Osteoblast (primary cell): ENCODE measurements at regions not wholly inside any gene's neighbourhood (a gene's known extent, or its start where the extent isn't known, plus 50 kb on each side); places are given as distances from the start of the nearest gene placed in this dataset.

Source experiments
- DNase-seq: peaks from one replicate; pipeline ENCODE4 v3.0.0; 2011; ENCODE audit warnings: low spot score, mixed read lengths; ENCODE audit not compliant: insufficient read length; ENCODE audit errors: missing footprints
- H2AFZ ChIP-seq: 2 replicates; pipeline ENCODE4 v1.6.0; 2011; ENCODE audit warnings: mild to moderate bottlenecking, low read length
- H3K27ac ChIP-seq: 2 replicates; pipeline ENCODE4 v1.5.1; 2011; ENCODE audit warnings: mild to moderate bottlenecking, low read depth, low read length, moderate library complexity
- H3K27me3 ChIP-seq: 2 replicates; pipeline ENCODE4 v1.6.0; 2012; ENCODE audit warnings: mild to moderate bottlenecking, control low read depth, inconsistent platforms, low read length, moderate library complexity; ENCODE audit not compliant: insufficient read depth
- H3K36me3 ChIP-seq: 2 replicates; pipeline ENCODE4 v1.5.1; 2011; ENCODE audit warnings: mild to moderate bottlenecking, low read length, control low read depth, moderate library complexity; ENCODE audit not compliant: insufficient read depth
- H3K4me1 ChIP-seq: 2 replicates; pipeline ENCODE4 v1.5.1; 2011; ENCODE audit warnings: mild to moderate bottlenecking, low read length, control low read depth, moderate library complexity; ENCODE audit not compliant: insufficient read depth
- H3K4me2 ChIP-seq: 2 replicates; pipeline ENCODE4 v1.6.0; 2011; ENCODE audit warnings: mild to moderate bottlenecking, low read length; ENCODE audit not compliant: insufficient read depth
- H3K4me3 ChIP-seq: fragments of 200-600 bp; sonication (generic); 3 replicates; pipeline ENCODE4 v1.5.1; 2012; ENCODE audit warnings: mild to moderate bottlenecking, low read length, inconsistent platforms; ENCODE audit not compliant: insufficient read depth
- H3K79me2 ChIP-seq: 2 replicates; pipeline ENCODE4 v1.6.0; 2012; ENCODE audit warnings: mild to moderate bottlenecking, low read length, control low read depth, inconsistent platforms; ENCODE audit not compliant: insufficient read depth
- H3K9me3 ChIP-seq: 2 replicates; pipeline ENCODE4 v1.5.1; 2011; ENCODE audit warnings: low read depth, low read length, control low read depth
- H4K20me1 ChIP-seq: 2 replicates; pipeline ENCODE4 v1.6.0; 2012; ENCODE audit warnings: mild to moderate bottlenecking, low read length, control low read depth; ENCODE audit not compliant: insufficient read depth
- TF ChIP-seq, protein P1 (sequence below): IDR thresholded peaks from 2 replicates; pipeline ENCODE4 v1.5.1; 2011; ENCODE audit warnings: mild to moderate bottlenecking, low read depth, low read length, moderate library complexity; ENCODE audit errors: extremely low read depth

GRCh38 chr1:73736125-73736524 is 461.9 kb downstream of the LRRIQ3 start:
- Histone ChIP-seq H3K4me1 (no peaks in the 10 kb centered on the region), H2AFZ (no peak overlapping the region), H3K4me2 (no peak overlapping the region), H3K27ac (no peak overlapping the region), H4K20me1 (no peaks in the 10 kb centered on the region), H3K79me2 (no peaks in the 10 kb centered on the region), H3K9me3 (no peaks in the 10 kb centered on the region), H3K36me3 (no peaks in the 10 kb centered on the region), H3K27me3 (no peaks in the 10 kb centered on the region), H3K4me3 (no peak overlapping the region)
- TF ChIP-seq, protein P1, sequence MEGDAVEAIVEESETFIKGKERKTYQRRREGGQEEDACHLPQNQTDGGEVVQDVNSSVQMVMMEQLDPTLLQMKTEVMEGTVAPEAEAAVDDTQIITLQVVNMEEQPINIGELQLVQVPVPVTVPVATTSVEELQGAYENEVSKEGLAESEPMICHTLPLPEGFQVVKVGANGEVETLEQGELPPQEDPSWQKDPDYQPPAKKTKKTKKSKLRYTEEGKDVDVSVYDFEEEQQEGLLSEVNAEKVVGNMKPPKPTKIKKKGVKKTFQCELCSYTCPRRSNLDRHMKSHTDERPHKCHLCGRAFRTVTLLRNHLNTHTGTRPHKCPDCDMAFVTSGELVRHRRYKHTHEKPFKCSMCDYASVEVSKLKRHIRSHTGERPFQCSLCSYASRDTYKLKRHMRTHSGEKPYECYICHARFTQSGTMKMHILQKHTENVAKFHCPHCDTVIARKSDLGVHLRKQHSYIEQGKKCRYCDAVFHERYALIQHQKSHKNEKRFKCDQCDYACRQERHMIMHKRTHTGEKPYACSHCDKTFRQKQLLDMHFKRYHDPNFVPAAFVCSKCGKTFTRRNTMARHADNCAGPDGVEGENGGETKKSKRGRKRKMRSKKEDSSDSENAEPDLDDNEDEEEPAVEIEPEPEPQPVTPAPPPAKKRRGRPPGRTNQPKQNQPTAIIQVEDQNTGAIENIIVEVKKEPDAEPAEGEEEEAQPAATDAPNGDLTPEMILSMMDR: no peak
- no peak for DNase-seq

DNA sequence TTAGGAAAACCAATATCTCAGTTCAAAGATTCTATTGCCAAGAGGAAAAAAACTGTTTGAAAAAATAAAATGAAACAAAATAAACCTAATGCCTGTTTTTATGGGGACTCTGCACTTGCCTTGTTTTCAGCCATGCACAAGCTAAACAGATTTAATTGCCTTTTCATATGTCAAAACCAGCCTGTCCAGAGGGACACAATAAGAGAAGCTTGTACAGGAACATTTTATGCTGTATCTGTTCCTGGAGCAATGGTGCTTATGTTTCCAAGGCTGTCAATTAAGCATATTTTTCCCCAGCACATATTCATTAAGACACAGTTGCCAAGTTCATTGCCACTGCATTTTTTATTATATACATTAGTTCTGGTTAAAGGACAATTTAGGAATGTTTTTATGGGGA is 470.9 kb downstream of the LRRIQ3 start:
- TF ChIP-seq, protein P1: no peak
- H3K4me3 ChIP-seq: no peak overlapping the region
- H3K79me2 ChIP-seq: no peaks in the 10 kb centered on the region
- no peaks in the 10 kb centered on the region for H3K27me3 ChIP-seq
- no peak for DNase-seq
- H3K9me3 ChIP-seq: no peaks in the 10 kb centered on the region
- no peaks in the 10 kb centered on the region for H3K4me1 ChIP-seq
- no peaks in the 10 kb centered on the region for H4K20me1 ChIP-seq
- no peak overlapping the region for H3K27ac ChIP-seq
- no peaks in the 10 kb centered on the region for H3K36me3 ChIP-seq
- H3K4me2 ChIP-seq: no peak overlapping the region
- no peak overlapping the region for H2AFZ ChIP-seq

DNA sequence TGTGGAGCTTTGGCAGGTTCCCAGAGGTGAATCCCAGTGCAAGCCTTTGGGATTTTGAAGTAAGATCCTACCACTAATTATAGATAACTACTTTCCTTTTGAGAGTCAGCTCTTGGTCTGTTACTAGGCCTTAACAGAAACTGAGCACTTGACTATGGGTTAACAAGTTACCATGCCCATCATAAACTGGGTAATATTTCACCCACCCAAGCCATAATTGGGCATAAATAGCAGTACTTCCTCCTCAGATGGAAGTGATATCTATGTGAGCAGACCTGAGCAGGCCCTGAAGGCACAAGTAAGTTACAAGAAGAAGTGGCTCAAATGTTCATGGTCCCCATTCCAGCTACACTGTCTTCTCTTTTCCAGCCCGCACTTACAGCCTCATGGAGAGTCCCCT is 475.9 kb downstream of the LRRIQ3 start:
- H3K4me1 ChIP-seq: no peaks in the 10 kb centered on the region
- TF ChIP-seq, protein P1: no peak
- DNase-seq: no peak
- no peaks in the 10 kb centered on the region for H4K20me1 ChIP-seq
- no peak overlapping the region for H2AFZ ChIP-seq
- no peaks in the 10 kb centered on the region for H3K36me3 ChIP-seq
- H3K4me3 ChIP-seq: no peak overlapping the region
- H3K27me3 ChIP-seq: no peaks in the 10 kb centered on the region
- no peak overlapping the region for H3K27ac ChIP-seq
- H3K79me2 ChIP-seq: no peaks in the 10 kb centered on the region
- H3K4me2 ChIP-seq: no peak overlapping the region
- no peaks in the 10 kb centered on the region for H3K9me3 ChIP-seq

GRCh38 chr1:73717976-73718375 is 480.0 kb downstream of the LRRIQ3 start:
- Histone ChIP-seq H3K79me2 (no peaks in the 10 kb centered on the region), H3K27me3 (no peaks in the 10 kb centered on the region), H3K4me1 (no peaks in the 10 kb centered on the region), H3K36me3 (no peaks in the 10 kb centered on the region), H3K9me3 (no peaks in the 10 kb centered on the region), H3K27ac (no peak overlapping the region), H4K20me1 (no peaks in the 10 kb centered on the region), H3K4me2 (no peak overlapping the region), H2AFZ (no peak overlapping the region), H3K4me3 (no peak overlapping the region)
- no peak for DNase-seq
- TF ChIP-seq, protein P1: no peak
